ENCODE measurements at regions not wholly inside any gene's neighbourhood (a gene's known extent, or its start where the extent isn't known, plus 50 kb on each side); places are given as distances from the start of the nearest gene placed in this dataset.

GRCh38 chr3:40663280-40663679 lies 138.5 kb downstream of the ZNF621 start:
- no peak for TF ChIP-seq CTCF (IDR thresholded peaks at IDR 0.05)
- no peak for TF ChIP-seq POLR2AphosphoS5 (IDR thresholded peaks at IDR 0.05; ENCODE audit: insufficient read depth in 1 of 2, low read depth in 1 of 2)
